IMR-90 (cell line): ENCODE measurements at regions not wholly inside any gene's neighbourhood (a gene's known extent, or its start where the extent isn't known, plus 50 kb on each side); places are given as distances from the start of the nearest gene placed in this dataset.

ENCODE experiments used
- ATAC-seq: fragments of 200-7000 bp; cut with Tn5 transposase; 2 replicates; pipeline ENCODE4 v1.9.1; 2020; ENCODE audit warnings: low read depth, mild to moderate bottlenecking, moderate library complexity
- BruUV-seq: library from RNA; stranded (reverse); fragments of 400-500 nt; replicated peaks from 2 replicates; lab custom pipeline; 2021; lab: Mats Ljungman, UMichigan
- CTCF ChIA-PET: fragments of 300-600 bp; formaldehyde crosslinking; extraction: SDS; loops from one replicate; lab custom pipeline; 2021; ENCODE audit warnings: antibody characterized with exemption; lab: Yijun Ruan, JAX
- POLR2A ChIA-PET: fragments of 300-600 bp; sonication (Branson Sonifier 250); formaldehyde crosslinking; loops from one replicate; lab custom pipeline; 2022; ENCODE audit warnings: antibody characterized with exemption; ENCODE audit not compliant: unreplicated experiment; lab: Charles Lee
- DNase-seq: peaks from one replicate; pipeline ENCODE4 v3.0.0; 2013
- H2AFZ ChIP-seq: replicated peaks from 2 replicates; pipeline ENCODE3; 2013; ENCODE audit warnings: low read length, mild to moderate bottlenecking; ENCODE audit not compliant: poor library complexity
- H2AK5ac ChIP-seq: 2 replicates; pipeline ENCODE4 v1.6.1; 2013; ENCODE audit warnings: low read depth, low read length, inconsistent platforms
- H2AK9ac ChIP-seq: replicated peaks from 2 replicates; pipeline ENCODE3; 2013; ENCODE audit warnings: mild to moderate bottlenecking, low read depth, low read length, moderate library complexity; ENCODE audit not compliant: poor library complexity
- H2BK120ac ChIP-seq: 2 replicates; pipeline ENCODE4 v1.6.1; 2013; ENCODE audit warnings: low read depth, low read length, inconsistent platforms
- H2BK15ac ChIP-seq: 3 replicates; pipeline ENCODE4 v1.6.1; 2013; ENCODE audit warnings: low read depth, low read length, inconsistent platforms
- H2BK20ac ChIP-seq: 2 replicates; pipeline ENCODE4 v1.6.1; 2013; ENCODE audit warnings: low read depth, mild to moderate bottlenecking, inconsistent platforms, low read length, moderate library complexity
- H2BK5ac ChIP-seq: 2 replicates; pipeline ENCODE4 v1.6.1; 2013; ENCODE audit warnings: mild to moderate bottlenecking, low read depth, low read length, inconsistent platforms; ENCODE audit not compliant: poor library complexity, severe bottlenecking
- H3K14ac ChIP-seq: replicated peaks from 2 replicates; pipeline ENCODE4 v1.6.1; 2013; ENCODE audit warnings: low read depth, low read length, inconsistent platforms
- H3K18ac ChIP-seq: 2 replicates; pipeline ENCODE4 v1.6.1; 2013; ENCODE audit warnings: low read depth, low read length, control low read depth
- H3K23ac ChIP-seq: 2 replicates; pipeline ENCODE4 v1.6.1; 2013; ENCODE audit warnings: low read depth, low read length, inconsistent platforms
- H3K27ac ChIP-seq: 2 replicates; pipeline ENCODE4 v1.5.1; 2013; ENCODE audit warnings: mild to moderate bottlenecking, control low read depth, low read length; ENCODE audit not compliant: insufficient read depth
- H3K27me3 ChIP-seq: 2 replicates; pipeline ENCODE4 v1.6.1; 2013; ENCODE audit warnings: low read length; ENCODE audit not compliant: control insufficient read depth, insufficient read depth
- H3K36me3 ChIP-seq: 2 replicates; pipeline ENCODE4 v1.6.1; 2013; ENCODE audit warnings: low read length, mixed read lengths; ENCODE audit not compliant: control insufficient read depth, insufficient read depth
- H3K4ac ChIP-seq: 2 replicates; pipeline ENCODE4 v1.6.1; 2013; ENCODE audit warnings: low read depth, low read length, inconsistent platforms
- H3K4me1 ChIP-seq: 2 replicates; pipeline ENCODE4 v1.6.1; 2013; ENCODE audit warnings: low read length, mixed read lengths; ENCODE audit not compliant: control insufficient read depth, insufficient read depth
- H3K4me2 ChIP-seq: 2 replicates; pipeline ENCODE4 v1.6.1; 2013; ENCODE audit warnings: low read depth, mild to moderate bottlenecking, control low read depth, low read length, moderate library complexity
- H3K4me3 ChIP-seq: 2 replicates; pipeline ENCODE4 v1.5.1; 2013; ENCODE audit warnings: low read depth, mild to moderate bottlenecking, control low read depth, low read length, moderate library complexity; ENCODE audit not compliant: insufficient read depth
- H3K56ac ChIP-seq: 2 replicates; pipeline ENCODE4 v1.6.1; 2013; ENCODE audit warnings: low read length, inconsistent platforms; ENCODE audit not compliant: insufficient read depth; ENCODE audit errors: extremely low read depth
- H3K79me1 ChIP-seq, 2 experiments: 2 replicates each; pipeline ENCODE4 v1.6.1; 2013; ENCODE audit warnings: low read length in 2 of 2, inconsistent platforms in 1 of 2, low read depth in 1 of 2
- H3K9ac ChIP-seq: 2 replicates; pipeline ENCODE4 v1.6.1; 2013; ENCODE audit warnings: low read depth, low read length, control low read depth
- H3K9me1 ChIP-seq: 2 replicates; pipeline ENCODE4 v1.6.1; 2013; ENCODE audit warnings: low read length, inconsistent platforms; ENCODE audit not compliant: insufficient read depth
- H3K9me3 ChIP-seq: 2 replicates; pipeline ENCODE4 v1.6.1; 2013; ENCODE audit warnings: low read length; ENCODE audit not compliant: control insufficient read depth, insufficient read depth
- H4K20me1 ChIP-seq: 2 replicates; pipeline ENCODE4 v1.6.1; 2013; ENCODE audit warnings: low read length, inconsistent platforms; ENCODE audit not compliant: insufficient read depth
- H4K5ac ChIP-seq: 2 replicates; pipeline ENCODE4 v1.6.1; 2013; ENCODE audit warnings: mild to moderate bottlenecking, low read depth, low read length, control low read depth
- H4K8ac ChIP-seq, 2 experiments: 2 replicates each; pipeline ENCODE4 v1.6.1; 2013; ENCODE audit warnings: low read depth in 2 of 2, low read length in 2 of 2, control low read depth in 1 of 2, inconsistent platforms in 1 of 2
- H4K91ac ChIP-seq: 2 replicates; pipeline ENCODE4 v1.6.1; 2013; ENCODE audit warnings: low read depth, low read length, inconsistent platforms; ENCODE audit not compliant: insufficient read depth
- BHLHE40 ChIP-seq: fragments of 150-350 bp; IDR thresholded peaks from 2 replicates; pipeline ENCODE4 v1.6.1; 2016; ENCODE audit warnings: mild to moderate bottlenecking, low read depth, low read length
- CEBPB ChIP-seq: IDR thresholded peaks from 2 replicates; pipeline ENCODE4 v1.6.1; 2012; ENCODE audit warnings: low read depth, low read length, improper control_type of control experiment
- CHD1 ChIP-seq: IDR thresholded peaks from 2 replicates; pipeline ENCODE4 v1.6.1; 2012; ENCODE audit warnings: low read depth, low read length, improper control_type of control experiment
- ELK1 ChIP-seq: fragments of 150-350 bp; IDR thresholded peaks from 2 replicates; pipeline ENCODE4 v1.6.1; 2016; ENCODE audit warnings: low read depth, mild to moderate bottlenecking, low read length, moderate library complexity, borderline replicate concordance
- FOS ChIP-seq: fragments of 150-350 bp; IDR thresholded peaks from 2 replicates; pipeline ENCODE4 v1.6.1; 2016; ENCODE audit warnings: low read depth, low read length
- MAFK ChIP-seq: IDR thresholded peaks from 2 replicates; pipeline ENCODE4 v1.6.1; 2012; ENCODE audit warnings: low read depth, low read length, improper control_type of control experiment
- MAZ ChIP-seq: IDR thresholded peaks from 2 replicates; pipeline ENCODE4 v1.6.1; 2012; ENCODE audit warnings: low read depth, mild to moderate bottlenecking, low read length, improper control_type of control experiment, moderate library complexity, borderline replicate concordance
- MXI1 ChIP-seq: IDR thresholded peaks from 2 replicates; pipeline ENCODE4 v1.6.1; 2012; ENCODE audit warnings: low read depth, mild to moderate bottlenecking, low read length, moderate library complexity, borderline replicate concordance
- NFE2L2 ChIP-seq: fragments of 150-350 bp; IDR thresholded peaks from 2 replicates; pipeline ENCODE4 v1.6.1; 2016; ENCODE audit warnings: low read depth, mild to moderate bottlenecking, low read length
- POLR2A ChIP-seq: IDR thresholded peaks from 2 replicates; pipeline ENCODE4 v1.6.1; 2012; ENCODE audit warnings: mild to moderate bottlenecking, low read depth, low read length
- RAD21 ChIP-seq: IDR thresholded peaks from 2 replicates; pipeline ENCODE4 v1.6.1; 2012; ENCODE audit warnings: low read length, improper control_type of control experiment
- RCOR1 ChIP-seq: IDR thresholded peaks from 2 replicates; pipeline ENCODE4 v1.6.1; 2012; ENCODE audit warnings: mild to moderate bottlenecking, low read length, improper control_type of control experiment; ENCODE audit not compliant: insufficient replicate concordance
- RFX5 ChIP-seq: IDR thresholded peaks from 2 replicates; pipeline ENCODE4 v1.8.0; 2012; ENCODE audit warnings: low read depth, mild to moderate bottlenecking, low read length, moderate library complexity
- SMC3 ChIP-seq: fragments of 150-350 bp; IDR thresholded peaks from 2 replicates; pipeline ENCODE4 v1.6.1; 2016; ENCODE audit warnings: low read depth, mild to moderate bottlenecking, antibody characterized with exemption, low read length, moderate library complexity
- WGBS, 2 experiments: methylation state at CpG; one replicate each; pipeline versions ENCODE4 v1.1.5 to v1.1.7; 2013; ENCODE audit warnings: missing lambda C conversion rate in 2 of 2; ENCODE audit not compliant: insufficient read length in 1 of 2; ENCODE audit errors: extremely low coverage in 2 of 2; 5-methylcytosine and 5-hydroxymethylcytosine counted together
- dilution Hi-C: fragments of 300-500 bp; cut with HindIII; formaldehyde crosslinking; loops from one replicate; pipeline ENCODE4 v1.14.3; 2018; ENCODE audit warnings: low sequenced_read_pairs; ENCODE audit not compliant: unreplicated experiment
- in situ Hi-C: fragments of 300-500 bp; cut with MboI; formaldehyde crosslinking; loops from 3 replicates; pipeline ENCODE4 v1.14.3; 2019; ENCODE audit warnings: low sequenced_read_pairs, inconsistent platforms, mixed read lengths
- intact Hi-C: fragments of 100-400 bp; cut with micrococcal nuclease; formaldehyde crosslinking; loops from 2 replicates; pipeline ENCODE4 v1.10.0; 2022
- TF ChIP-seq, protein P1 (sequence below): fragments of 150-350 bp; IDR thresholded peaks from 2 replicates; pipeline ENCODE4 v1.6.1; 2017; ENCODE audit warnings: mild to moderate bottlenecking, antibody characterized with exemption, low read length, low read depth
- TF ChIP-seq, protein P2 (sequence below): conservative IDR thresholded peaks from 2 replicates; pipeline ENCODE4 v1.5.1; 2012; ENCODE audit warnings: mild to moderate bottlenecking, low read depth, low read length, improper control_type of control experiment

GRCh38 chr2:122340246-122340645 is 584.8 kb downstream of the TSN start:
- in situ Hi-C loops, result no loop called here
- no TSS peak for BruUV-seq
- Histone ChIP-seq H3K4me1 (no peaks in the 10 kb centered on the region), H3K18ac (no peak overlapping the region), H3K4me2 (no peak overlapping the region), H2BK120ac (no peak overlapping the region), H3K56ac (no peak overlapping the region), H3K9ac (no peak overlapping the region), H2AK9ac (no peak overlapping the region), H3K9me1 (no peaks in the 10 kb centered on the region), H2AFZ (no peak overlapping the region), H3K23ac (no peak overlapping the region), H3K27me3 (no peaks in the 10 kb centered on the region), H2AK5ac (no peak overlapping the region), H2BK5ac (no peak overlapping the region), H2BK15ac (no peak overlapping the region), H3K27ac (no peak overlapping the region), H3K4me3 (no peak overlapping the region), H4K20me1 (no peaks in the 10 kb centered on the region), H4K5ac (no peak overlapping the region), H3K79me1 (no peaks in the 10 kb centered on the region), H3K9me3 (peaks cover 10% of the 10 kb centered on the region; the same call in 1 of the 2 replicates), H3K36me3 (no peaks in the 10 kb centered on the region), H4K91ac (no peak overlapping the region), H3K14ac (no peak overlapping the region), H2BK20ac (no peak overlapping the region), H3K4ac (no peak overlapping the region), H4K8ac (no peak overlapping the region)
- DNase-seq (no peak), ATAC-seq (no peak)
- no CpG with 5 or more reads among the region's 3 CpGs for WGBS, 2 experiments
- dilution Hi-C loops, result no loop called here
- POLR2A ChIA-PET, result no interaction called here
- intact Hi-C loops, result no loop called here
- CTCF ChIA-PET, result no interaction called here
- TF ChIP-seq CHD1 (no peak), NFE2L2 (no peak), CEBPB (no peak), MXI1 (no peak), BHLHE40 (no peak), RCOR1 (no peak), RFX5 (no peak), RAD21 (no peak), MAZ (no peak), FOS (no peak), MAFK (no peak), SMC3 (no peak), ELK1 (no peak), POLR2A (no peak)
- TF ChIP-seq, protein P1, sequence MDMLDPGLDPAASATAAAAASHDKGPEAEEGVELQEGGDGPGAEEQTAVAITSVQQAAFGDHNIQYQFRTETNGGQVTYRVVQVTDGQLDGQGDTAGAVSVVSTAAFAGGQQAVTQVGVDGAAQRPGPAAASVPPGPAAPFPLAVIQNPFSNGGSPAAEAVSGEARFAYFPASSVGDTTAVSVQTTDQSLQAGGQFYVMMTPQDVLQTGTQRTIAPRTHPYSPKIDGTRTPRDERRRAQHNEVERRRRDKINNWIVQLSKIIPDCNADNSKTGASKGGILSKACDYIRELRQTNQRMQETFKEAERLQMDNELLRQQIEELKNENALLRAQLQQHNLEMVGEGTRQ, result no peak
- TF ChIP-seq, protein P2, sequence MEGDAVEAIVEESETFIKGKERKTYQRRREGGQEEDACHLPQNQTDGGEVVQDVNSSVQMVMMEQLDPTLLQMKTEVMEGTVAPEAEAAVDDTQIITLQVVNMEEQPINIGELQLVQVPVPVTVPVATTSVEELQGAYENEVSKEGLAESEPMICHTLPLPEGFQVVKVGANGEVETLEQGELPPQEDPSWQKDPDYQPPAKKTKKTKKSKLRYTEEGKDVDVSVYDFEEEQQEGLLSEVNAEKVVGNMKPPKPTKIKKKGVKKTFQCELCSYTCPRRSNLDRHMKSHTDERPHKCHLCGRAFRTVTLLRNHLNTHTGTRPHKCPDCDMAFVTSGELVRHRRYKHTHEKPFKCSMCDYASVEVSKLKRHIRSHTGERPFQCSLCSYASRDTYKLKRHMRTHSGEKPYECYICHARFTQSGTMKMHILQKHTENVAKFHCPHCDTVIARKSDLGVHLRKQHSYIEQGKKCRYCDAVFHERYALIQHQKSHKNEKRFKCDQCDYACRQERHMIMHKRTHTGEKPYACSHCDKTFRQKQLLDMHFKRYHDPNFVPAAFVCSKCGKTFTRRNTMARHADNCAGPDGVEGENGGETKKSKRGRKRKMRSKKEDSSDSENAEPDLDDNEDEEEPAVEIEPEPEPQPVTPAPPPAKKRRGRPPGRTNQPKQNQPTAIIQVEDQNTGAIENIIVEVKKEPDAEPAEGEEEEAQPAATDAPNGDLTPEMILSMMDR, result no peak
